Epithelial cell of esophagus (primary cell): ENCODE measurements at regions not wholly inside any gene's neighbourhood (a gene's known extent, or its start where the extent isn't known, plus 50 kb on each side); places are given as distances from the start of the nearest gene placed in this dataset.

Experiments
- DNase-seq: peaks from one replicate; pipeline ENCODE4 v3.0.0; 2010; ENCODE audit warnings: low read depth
- H3K4me3 ChIP-seq: 2 replicates; pipeline ENCODE4 v1.5.1; 2011; ENCODE audit warnings: mild to moderate bottlenecking, low read length, control low read depth
- TF ChIP-seq, protein P1 (sequence below): IDR thresholded peaks from 2 replicates; pipeline ENCODE4 v1.5.1; 2011; ENCODE audit warnings: low read depth, mild to moderate bottlenecking, low read length, control low read depth, inconsistent platforms; ENCODE audit not compliant: insufficient read depth; ENCODE audit errors: missing control alignments

DNA sequence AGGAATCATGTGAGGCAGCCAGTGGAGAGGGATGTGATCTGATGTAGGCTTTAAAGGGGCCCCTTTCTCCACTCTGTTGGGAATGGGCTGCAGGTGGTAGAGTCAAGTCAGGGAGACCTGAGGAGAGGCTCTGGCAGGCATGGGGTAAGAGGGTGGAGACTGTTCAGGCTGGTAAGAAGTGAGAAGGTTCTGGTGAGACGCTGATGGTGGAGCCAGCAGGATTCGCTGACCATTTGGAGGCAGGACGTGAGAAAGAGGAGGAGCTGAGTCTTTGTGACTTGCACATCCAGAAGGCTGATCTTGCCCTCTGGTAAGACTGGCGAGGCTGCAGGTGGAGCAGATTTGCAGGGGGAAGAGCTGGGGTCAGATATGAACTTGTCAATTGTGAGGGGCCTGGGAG, 248.0 kb downstream of the NSG2 start:
- no peak for DNase-seq
- TF ChIP-seq, protein P1, sequence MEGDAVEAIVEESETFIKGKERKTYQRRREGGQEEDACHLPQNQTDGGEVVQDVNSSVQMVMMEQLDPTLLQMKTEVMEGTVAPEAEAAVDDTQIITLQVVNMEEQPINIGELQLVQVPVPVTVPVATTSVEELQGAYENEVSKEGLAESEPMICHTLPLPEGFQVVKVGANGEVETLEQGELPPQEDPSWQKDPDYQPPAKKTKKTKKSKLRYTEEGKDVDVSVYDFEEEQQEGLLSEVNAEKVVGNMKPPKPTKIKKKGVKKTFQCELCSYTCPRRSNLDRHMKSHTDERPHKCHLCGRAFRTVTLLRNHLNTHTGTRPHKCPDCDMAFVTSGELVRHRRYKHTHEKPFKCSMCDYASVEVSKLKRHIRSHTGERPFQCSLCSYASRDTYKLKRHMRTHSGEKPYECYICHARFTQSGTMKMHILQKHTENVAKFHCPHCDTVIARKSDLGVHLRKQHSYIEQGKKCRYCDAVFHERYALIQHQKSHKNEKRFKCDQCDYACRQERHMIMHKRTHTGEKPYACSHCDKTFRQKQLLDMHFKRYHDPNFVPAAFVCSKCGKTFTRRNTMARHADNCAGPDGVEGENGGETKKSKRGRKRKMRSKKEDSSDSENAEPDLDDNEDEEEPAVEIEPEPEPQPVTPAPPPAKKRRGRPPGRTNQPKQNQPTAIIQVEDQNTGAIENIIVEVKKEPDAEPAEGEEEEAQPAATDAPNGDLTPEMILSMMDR = no peak
- no peak overlapping the region for H3K4me3 ChIP-seq

DNA sequence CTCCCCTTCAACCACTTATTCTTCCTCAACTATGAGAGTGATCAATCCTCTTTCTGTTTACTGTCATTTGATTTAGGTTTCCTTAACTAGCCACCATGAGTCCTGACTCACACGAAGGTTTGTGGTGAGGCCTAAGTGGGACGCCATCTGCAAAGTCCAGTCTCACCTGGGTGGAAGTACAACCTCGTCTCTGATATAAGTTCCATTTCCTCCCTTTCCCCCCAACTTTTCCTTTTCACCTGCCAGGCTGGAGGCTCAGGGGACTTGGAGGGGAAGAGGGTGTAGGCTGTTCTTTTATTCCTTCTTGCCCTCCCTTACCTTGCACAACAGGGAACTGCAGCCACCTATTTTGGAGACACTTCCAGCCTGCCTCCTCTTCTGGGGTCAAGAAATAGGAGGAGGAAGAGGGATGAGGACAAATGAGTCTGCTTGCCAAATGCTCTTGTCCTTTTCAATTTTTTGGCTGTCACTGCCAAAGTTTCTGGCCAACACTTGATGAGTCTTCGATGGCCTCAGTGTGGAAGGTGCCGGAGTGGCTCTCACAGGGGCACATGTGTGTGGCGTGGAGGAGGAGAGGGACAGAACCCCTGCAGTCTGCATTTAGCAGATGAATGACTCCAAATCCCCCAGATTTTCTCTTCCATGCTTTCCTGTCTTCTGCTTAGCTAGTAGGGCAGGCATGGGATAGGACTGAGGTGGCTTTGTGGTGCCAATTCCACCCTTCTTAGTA, 249.6 kb downstream of the NSG2 start:
- H3K4me3 ChIP-seq = no peak overlapping the region
- DNase-seq = no peak
- TF ChIP-seq, protein P1 = no peak

DNA sequence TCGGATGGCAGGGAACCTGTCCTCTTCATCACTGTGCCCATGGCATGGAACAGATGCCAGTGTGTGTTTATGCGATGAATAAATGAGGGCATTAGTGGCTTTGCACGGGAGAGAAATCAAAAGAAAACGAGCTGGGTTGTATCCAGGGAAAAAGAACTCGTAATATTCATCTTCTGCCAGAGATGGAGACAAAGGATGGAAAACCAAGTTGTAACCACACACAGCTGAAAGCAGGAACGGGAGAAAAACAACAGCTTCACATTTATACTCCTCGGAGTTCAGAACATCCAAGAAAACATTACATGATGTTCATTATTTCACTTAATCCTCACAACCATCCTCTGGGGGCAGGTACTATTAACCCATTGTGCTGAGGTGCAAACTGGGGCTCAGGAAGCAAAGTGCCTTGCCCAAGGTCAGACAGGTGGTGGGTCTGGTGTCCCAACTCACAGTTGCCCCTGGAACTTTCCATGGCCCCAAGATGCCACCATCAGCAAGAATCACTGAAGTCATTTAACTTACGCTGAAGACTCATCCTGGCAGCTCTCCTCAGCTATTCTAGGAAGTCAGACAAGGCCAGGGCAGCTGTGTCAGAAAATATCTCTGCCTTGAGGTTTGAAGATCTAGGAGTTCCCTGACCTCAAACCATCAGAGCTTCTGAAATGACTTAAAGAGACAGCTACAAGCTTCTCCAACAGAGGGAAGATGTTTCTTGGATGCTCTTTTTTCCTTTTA, 250.4 kb downstream of the NSG2 start:
- H3K4me3 ChIP-seq = no peak overlapping the region
- no peak for DNase-seq
- TF ChIP-seq, protein P1 = no peak

DNA sequence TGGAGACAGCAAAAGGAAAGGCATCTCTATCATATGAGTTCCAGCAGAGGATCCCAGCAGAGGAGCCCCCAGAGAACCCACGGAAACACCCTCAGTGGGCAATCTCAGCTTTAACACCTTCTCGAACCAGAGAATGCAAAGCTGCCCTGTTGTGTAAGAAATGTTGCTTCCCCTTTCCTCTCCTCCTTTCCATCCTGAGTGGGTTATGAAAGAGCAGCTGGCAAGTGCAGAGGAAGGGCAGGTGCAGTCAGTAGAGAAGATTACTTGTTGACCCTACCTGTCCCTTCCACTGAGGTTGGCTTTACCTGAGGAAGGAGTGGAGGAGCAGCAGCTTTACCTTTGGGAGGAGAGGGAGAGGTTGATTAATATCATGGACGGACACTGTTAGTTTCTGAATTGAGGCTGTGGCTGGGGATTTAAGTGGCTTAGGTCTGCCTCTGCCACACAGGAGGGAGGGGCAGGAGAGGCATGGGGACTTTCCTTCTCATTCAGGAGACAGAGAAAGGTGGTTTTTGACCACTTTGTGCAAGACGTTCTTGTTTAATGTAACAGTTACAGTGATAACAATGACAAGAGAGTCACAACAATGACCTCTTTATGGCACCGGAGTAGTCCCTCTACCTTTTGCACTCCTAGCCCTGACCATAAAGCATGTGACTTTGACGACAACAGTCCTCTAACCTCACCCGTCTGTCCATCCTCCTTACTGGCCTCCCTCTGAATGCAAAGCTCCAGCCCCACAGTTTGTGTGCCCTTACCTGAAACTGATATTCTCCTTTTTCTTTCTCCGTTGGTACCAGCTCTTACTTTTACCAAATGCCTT, 254.8 kb downstream of the NSG2 start:
- no peak overlapping the region for H3K4me3 ChIP-seq
- TF ChIP-seq, protein P1 = no peak
- no peak for DNase-seq

DNA sequence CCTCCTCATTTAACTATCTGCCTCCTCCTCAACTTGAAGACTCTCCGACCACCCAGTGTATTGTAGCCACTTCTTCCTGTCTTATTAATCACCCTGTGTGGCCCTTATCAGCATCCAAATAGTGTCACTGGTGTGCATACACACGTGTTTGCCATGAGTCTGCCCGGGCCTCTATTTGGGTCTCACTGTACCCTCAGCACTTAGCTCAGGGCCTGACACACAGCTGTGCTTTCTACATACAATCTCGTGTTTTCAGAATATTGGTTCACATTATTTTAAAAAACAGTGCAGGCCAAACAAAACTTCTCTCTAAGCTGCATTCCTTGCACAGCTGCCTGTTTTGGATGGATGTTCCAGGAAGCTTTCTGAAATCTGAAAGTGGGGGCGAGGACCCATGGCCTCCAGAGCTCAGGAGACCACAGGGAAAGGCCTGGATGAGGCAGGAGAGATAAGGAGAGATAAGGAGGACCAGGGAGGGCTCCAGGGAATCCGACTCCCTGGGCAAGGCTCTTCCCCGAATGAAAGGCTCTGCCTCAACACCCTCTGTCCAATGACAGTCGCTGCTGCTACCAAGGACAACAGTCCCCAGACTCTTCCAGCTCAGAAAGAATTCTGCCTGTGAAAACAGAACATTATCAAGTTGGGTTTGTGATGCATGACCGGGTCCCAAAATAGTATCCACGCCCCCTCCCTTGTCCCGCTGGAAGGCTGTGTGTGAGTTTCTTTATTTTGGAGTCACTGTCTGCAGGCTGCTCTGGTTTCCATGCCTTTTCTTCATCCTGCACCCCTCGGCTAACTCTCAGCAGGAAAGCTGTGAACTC, 255.6 kb downstream of the NSG2 start:
- DNase-seq = no peak
- H3K4me3 ChIP-seq = no peak overlapping the region
- TF ChIP-seq, protein P1 = no peak
